ENCODE measurements at regions not wholly inside any gene's neighbourhood (a gene's known extent, or its start where the extent isn't known, plus 50 kb on each side); places are given as distances from the start of the nearest gene placed in this dataset.

- no peak overlapping the region for H3K27ac ChIP-seq (ENCODE audit: low read depth in 1 of 2, low read length in 2 of 2)
- H3K27me3 ChIP-seq (ENCODE audit: control insufficient read depth in 1 of 2, insufficient read depth in 2 of 2, low read length in 1 of 2): no peaks in the 10 kb centered on the region
- DNase-seq (no peak), ATAC-seq (ENCODE audit: low FRiP score) (no peak)
- H3K4me1 ChIP-seq (ENCODE audit: control insufficient read depth in 1 of 2, insufficient read depth in 2 of 2, low read length in 2 of 2): no peaks in the 10 kb centered on the region
- H3K36me3 ChIP-seq (ENCODE audit: control insufficient read depth in 1 of 2, insufficient read depth in 2 of 2, low read length in 1 of 2): no peaks in the 10 kb centered on the region
- 45 to 56% methylated on average over 8 of the region's 8 CpGs for WGBS, 2 donors
- no peaks in the 10 kb centered on the region for H3K9me3 ChIP-seq (ENCODE audit: control insufficient read depth, low read length)
- intact Hi-C loops (cut with DNase I): no loop called here
- no peak overlapping the region for H3K4me3 ChIP-seq (ENCODE audit: low read length in 2 of 2)
These were observed 1409.6 kb upstream of the WWC1 start for GRCh38 chr5:166881802-166882201.

- DNase-seq (no peak), ATAC-seq (ENCODE audit: low FRiP score) (no peak)
- Histone ChIP-seq H3K9me3 (ENCODE audit: control insufficient read depth, low read length) (no peaks in the 10 kb centered on the region), H3K4me3 (ENCODE audit: low read length in 2 of 2) (no peak overlapping the region), H3K4me1 (ENCODE audit: control insufficient read depth in 1 of 2, insufficient read depth in 2 of 2, low read length in 2 of 2) (no peaks in the 10 kb centered on the region), H3K36me3 (ENCODE audit: control insufficient read depth in 1 of 2, insufficient read depth in 2 of 2, low read length in 1 of 2) (no peaks in the 10 kb centered on the region), H3K27me3 (ENCODE audit: control insufficient read depth in 1 of 2, insufficient read depth in 2 of 2, low read length in 1 of 2) (no peaks in the 10 kb centered on the region), H3K27ac (ENCODE audit: low read depth in 1 of 2, low read length in 2 of 2) (no peak overlapping the region)
- intact Hi-C loops (cut with DNase I): no loop called here
- WGBS, 2 donors: 70% methylated on average over 4 of the region's 4 CpGs
These were observed 1408.4 kb upstream of the WWC1 start for GRCh38 chr5:166883016-166883415.

GRCh38 chr5:166898166-166898565 is 1393.3 kb upstream of the WWC1 start:
- DNase-seq: no peak
- Histone ChIP-seq H3K27ac (ENCODE audit: low read depth in 1 of 2, low read length in 2 of 2) (no peak overlapping the region), H3K9me3 (ENCODE audit: control insufficient read depth, low read length) (no peaks in the 10 kb centered on the region), H3K36me3 (ENCODE audit: control insufficient read depth in 1 of 2, insufficient read depth in 2 of 2, low read length in 1 of 2) (no peaks in the 10 kb centered on the region), H3K27me3 (ENCODE audit: control insufficient read depth in 1 of 2, insufficient read depth in 2 of 2, low read length in 1 of 2) (no peaks in the 10 kb centered on the region), H3K4me3 (ENCODE audit: low read length in 2 of 2) (no peak overlapping the region), H3K4me1 (ENCODE audit: control insufficient read depth in 1 of 2, insufficient read depth in 2 of 2, low read length in 2 of 2) (no peaks in the 10 kb centered on the region)
- intact Hi-C loops (cut with DNase I): no loop called here
- WGBS, 2 donors: 17% methylated on average over 6 of the region's 6 CpGs
- no peak for ATAC-seq (ENCODE audit: low FRiP score)

GRCh38 chr5:166899343-166899742 is 1392.1 kb upstream of the WWC1 start:
- Histone ChIP-seq H3K4me1 (ENCODE audit: control insufficient read depth in 1 of 2, insufficient read depth in 2 of 2, low read length in 2 of 2) (no peaks in the 10 kb centered on the region), H3K36me3 (ENCODE audit: control insufficient read depth in 1 of 2, insufficient read depth in 2 of 2, low read length in 1 of 2) (no peaks in the 10 kb centered on the region)
- WGBS, 2 donors: 91 to 92% methylated on average over 5 of the region's 5 CpGs

GRCh38 chr5:166904571-166904970 is 1386.9 kb upstream of the WWC1 start:
- Histone ChIP-seq H3K36me3 (ENCODE audit: control insufficient read depth in 1 of 2, insufficient read depth in 2 of 2, low read length in 1 of 2) (no peaks in the 10 kb centered on the region), H3K4me1 (ENCODE audit: control insufficient read depth in 1 of 2, insufficient read depth in 2 of 2, low read length in 2 of 2) (no peaks in the 10 kb centered on the region), H3K27ac (ENCODE audit: low read depth in 1 of 2, low read length in 2 of 2) (no peak overlapping the region), H3K4me3 (ENCODE audit: low read length in 2 of 2) (no peak overlapping the region), H3K27me3 (ENCODE audit: control insufficient read depth in 1 of 2, insufficient read depth in 2 of 2, low read length in 1 of 2) (no peaks in the 10 kb centered on the region), H3K9me3 (ENCODE audit: control insufficient read depth, low read length) (no peaks in the 10 kb centered on the region)
- intact Hi-C loops (cut with DNase I): no loop called here
- 61 to 69% methylated on average over 7 of the region's 7 CpGs for WGBS, 2 donors
- ATAC-seq (ENCODE audit: low FRiP score) (no peak), DNase-seq (no peak)

More at GRCh38 chr5:166899343-166899742, 1392.1 kb upstream of the WWC1 start:
- Histone ChIP-seq H3K27ac (ENCODE audit: low read depth in 1 of 2, low read length in 2 of 2) (no peak overlapping the region), H3K27me3 (ENCODE audit: control insufficient read depth in 1 of 2, insufficient read depth in 2 of 2, low read length in 1 of 2) (no peaks in the 10 kb centered on the region), H3K9me3 (ENCODE audit: control insufficient read depth, low read length) (no peaks in the 10 kb centered on the region), H3K4me3 (ENCODE audit: low read length in 2 of 2) (no peak overlapping the region)
- ATAC-seq (ENCODE audit: low FRiP score) (no peak), DNase-seq (no peak)
- intact Hi-C loops (cut with DNase I): no loop called here

- WGBS, 2 donors: 24 to 25% methylated on average over 6 of the region's 6 CpGs
These were observed 1384.3 kb upstream of the WWC1 start for GRCh38 chr5:166906991-166907713.

GRCh38 chr5:166909040-166909439 is 1382.4 kb upstream of the WWC1 start:
- Histone ChIP-seq H3K9me3 (ENCODE audit: control insufficient read depth, low read length) (no peaks in the 10 kb centered on the region), H3K36me3 (ENCODE audit: control insufficient read depth in 1 of 2, insufficient read depth in 2 of 2, low read length in 1 of 2) (no peaks in the 10 kb centered on the region), H3K27ac (ENCODE audit: low read depth in 1 of 2, low read length in 2 of 2) (no peak overlapping the region), H3K4me1 (ENCODE audit: control insufficient read depth in 1 of 2, insufficient read depth in 2 of 2, low read length in 2 of 2) (no peaks in the 10 kb centered on the region), H3K27me3 (ENCODE audit: control insufficient read depth in 1 of 2, insufficient read depth in 2 of 2, low read length in 1 of 2) (no peaks in the 10 kb centered on the region), H3K4me3 (ENCODE audit: low read length in 2 of 2) (no peak overlapping the region)
- no peak for ATAC-seq (ENCODE audit: low FRiP score)
- DNase-seq: no peak
- intact Hi-C loops (cut with DNase I): no loop called here

More at GRCh38 chr5:166906991-166907713, 1384.3 kb upstream of the WWC1 start:
- ATAC-seq (ENCODE audit: low FRiP score) (no peak), DNase-seq (no peak)
- no peaks in the 10 kb centered on the region for H3K9me3 ChIP-seq (ENCODE audit: control insufficient read depth, low read length)
- intact Hi-C loops (cut with DNase I): no loop called here
- H3K27ac ChIP-seq (ENCODE audit: low read depth in 1 of 2, low read length in 2 of 2): no peak overlapping the region
- H3K4me3 ChIP-seq (ENCODE audit: low read length in 2 of 2): no peak overlapping the region
- no peaks in the 10 kb centered on the region for H3K4me1 ChIP-seq (ENCODE audit: control insufficient read depth in 1 of 2, insufficient read depth in 2 of 2, low read length in 2 of 2)
- H3K27me3 ChIP-seq (ENCODE audit: control insufficient read depth in 1 of 2, insufficient read depth in 2 of 2, low read length in 1 of 2): no peaks in the 10 kb centered on the region
- no peaks in the 10 kb centered on the region for H3K36me3 ChIP-seq (ENCODE audit: control insufficient read depth in 1 of 2, insufficient read depth in 2 of 2, low read length in 1 of 2)

GRCh38 chr5:166909926-166910325 is 1381.5 kb upstream of the WWC1 start:
- no peak for ATAC-seq (ENCODE audit: low FRiP score)
- Histone ChIP-seq H3K4me1 (ENCODE audit: control insufficient read depth in 1 of 2, insufficient read depth in 2 of 2, low read length in 2 of 2) (no peaks in the 10 kb centered on the region), H3K4me3 (ENCODE audit: low read length in 2 of 2) (no peak overlapping the region), H3K27ac (ENCODE audit: low read depth in 1 of 2, low read length in 2 of 2) (no peak overlapping the region), H3K36me3 (ENCODE audit: control insufficient read depth in 1 of 2, insufficient read depth in 2 of 2, low read length in 1 of 2) (no peaks in the 10 kb centered on the region), H3K27me3 (ENCODE audit: control insufficient read depth in 1 of 2, insufficient read depth in 2 of 2, low read length in 1 of 2) (no peaks in the 10 kb centered on the region), H3K9me3 (ENCODE audit: control insufficient read depth, low read length) (no peaks in the 10 kb centered on the region)
- intact Hi-C loops (cut with DNase I): no loop called here
- no peak for DNase-seq
- WGBS, 2 donors: 94 to 96% methylated on average over 2 of the region's 2 CpGs

GRCh38 chr5:166910995-166911394 is 1380.5 kb upstream of the WWC1 start:
- Histone ChIP-seq H3K9me3 (ENCODE audit: control insufficient read depth, low read length) (no peaks in the 10 kb centered on the region), H3K4me3 (ENCODE audit: low read length in 2 of 2) (no peak overlapping the region), H3K27ac (ENCODE audit: low read depth in 1 of 2, low read length in 2 of 2) (no peak overlapping the region), H3K27me3 (ENCODE audit: control insufficient read depth in 1 of 2, insufficient read depth in 2 of 2, low read length in 1 of 2) (no peaks in the 10 kb centered on the region), H3K4me1 (ENCODE audit: control insufficient read depth in 1 of 2, insufficient read depth in 2 of 2, low read length in 2 of 2) (no peaks in the 10 kb centered on the region), H3K36me3 (ENCODE audit: control insufficient read depth in 1 of 2, insufficient read depth in 2 of 2, low read length in 1 of 2) (no peaks in the 10 kb centered on the region)
- ATAC-seq (ENCODE audit: low FRiP score): no peak
- DNase-seq: no peak
- intact Hi-C loops (cut with DNase I): no loop called here
- 13 to 14% methylated on average over 3 of the region's 3 CpGs for WGBS, 2 donors

Data from aorta (tissue), 5 donors.